EH (cell line): ENCODE measurements at regions not wholly inside any gene's neighbourhood (a gene's known extent, or its start where the extent isn't known, plus 50 kb on each side); places are given as distances from the start of the nearest gene placed in this dataset.

Source experiments
- DNase-seq: peaks from one replicate; pipeline ENCODE4 v3.0.0-alpha.2; 2015; ENCODE audit warnings: low read depth

- DNase-seq = peak; percentile 56
These were observed 53.3 kb downstream of the C7orf25 start for GRCh38 chr7:42858570-42858969.

GRCh38 chr7:42856605-42856987, 55.3 kb downstream of the C7orf25 start:
- no peak for DNase-seq

- DNase-seq = no peak
These were observed 57.2 kb downstream of the C7orf25 start for GRCh38 chr7:42854571-42855118.

GRCh38 chr7:42852531-42852930, 59.3 kb downstream of the C7orf25 start:
- no peak for DNase-seq

- DNase-seq = peak; percentile 41
These were observed 68.6 kb downstream of the C7orf25 start for GRCh38 chr7:42843205-42843800.

- DNase-seq = no peak
These were observed 77.2 kb downstream of the C7orf25 start for GRCh38 chr7:42834676-42835075.

GRCh38 chr7:42833411-42833810, 78.5 kb downstream of the C7orf25 start:
- DNase-seq = no peak

GRCh38 chr7:42832667-42833066, 79.2 kb downstream of the C7orf25 start:
- no peak for DNase-seq

GRCh38 chr7:42831718-42832522, 80.0 kb downstream of the C7orf25 start:
- DNase-seq = peak; percentile 40

- DNase-seq = peak; percentile 7
These were observed 80.7 kb downstream of the C7orf25 start for GRCh38 chr7:42831006-42831717.

- no peak for DNase-seq
These were observed 99.1 kb downstream of the C7orf25 start for GRCh38 chr7:42812779-42813178.

- peak; percentile 4 for DNase-seq
These were observed 106.3 kb downstream of the C7orf25 start for GRCh38 chr7:42805601-42806000.

- no peak for DNase-seq
These were observed 117.2 kb downstream of the C7orf25 start for GRCh38 chr7:42794673-42795072.

GRCh38 chr7:42792841-42793240, 119.0 kb downstream of the C7orf25 start:
- no peak for DNase-seq

- peak; percentile 45 for DNase-seq
These were observed 121.7 kb downstream of the C7orf25 start for GRCh38 chr7:42790196-42790595.

GRCh38 chr7:42774436-42774835, 137.4 kb downstream of the C7orf25 start:
- DNase-seq = no peak

GRCh38 chr7:42770114-42770513, 141.8 kb downstream of the C7orf25 start:
- DNase-seq = peak; percentile 10

GRCh38 chr7:42768045-42768444, 143.8 kb downstream of the C7orf25 start:
- no peak for DNase-seq

GRCh38 chr7:42766782-42767423, 145.0 kb downstream of the C7orf25 start:
- no peak for DNase-seq

- DNase-seq = no peak
These were observed 145.9 kb downstream of the C7orf25 start for GRCh38 chr7:42765931-42766330.

GRCh38 chr7:42763137-42763551, 148.7 kb downstream of the C7orf25 start:
- DNase-seq = no peak

- DNase-seq = no peak
These were observed 150.4 kb downstream of the C7orf25 start for GRCh38 chr7:42761486-42761885.
